ENCODE measurements at regions not wholly inside any gene's neighbourhood (a gene's known extent, or its start where the extent isn't known, plus 50 kb on each side); places are given as distances from the start of the nearest gene placed in this dataset.

DNA sequence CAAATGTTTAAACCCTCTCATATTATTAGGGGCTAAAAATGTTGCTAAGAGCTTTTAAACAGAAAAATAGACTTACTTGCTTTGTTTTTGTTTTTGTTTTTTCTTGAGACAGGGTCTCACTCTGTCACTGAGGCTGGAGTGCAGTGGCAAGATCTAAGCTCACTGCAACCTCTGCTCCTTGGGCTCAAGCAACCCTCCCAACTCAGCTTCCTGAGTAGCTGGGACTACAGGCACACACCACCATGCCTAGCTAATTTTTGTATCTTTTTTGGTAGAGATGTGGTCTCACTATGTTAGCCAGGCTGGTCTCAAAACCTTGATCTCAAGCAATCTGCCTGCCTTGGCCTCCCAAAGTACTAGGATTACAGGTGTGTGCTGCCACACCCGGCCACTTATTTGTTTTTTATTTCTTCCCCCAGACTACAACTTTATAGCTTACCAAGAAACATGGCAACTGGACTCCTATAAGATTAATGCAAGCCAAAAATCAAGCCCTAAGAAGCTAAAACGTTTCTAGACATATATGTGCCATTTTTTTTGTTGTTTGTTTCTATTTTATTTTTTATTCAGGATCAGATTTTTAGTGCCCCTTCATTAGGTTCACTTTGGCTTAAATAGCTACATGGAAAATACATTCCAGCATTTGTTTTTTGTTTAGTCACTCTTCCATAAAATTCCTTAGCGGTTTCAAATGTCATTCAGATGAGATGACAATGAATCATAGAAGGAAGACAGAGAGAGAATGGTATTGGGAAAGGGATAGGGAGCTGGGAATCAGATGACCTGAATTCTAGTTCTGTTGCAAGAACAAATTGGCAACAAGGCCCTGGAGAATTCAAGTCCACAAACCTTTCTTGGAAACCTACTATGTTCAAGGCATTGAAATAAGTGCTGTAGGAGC lies 163.4 kb upstream of the MKLN1 start:
- no peak for DNase-seq (ENCODE audit: extremely low spot score, unreplicated experiment)
- no peak overlapping the region for H3K27ac Mint-ChIP-seq
- no peak overlapping the region for H3K4me3 Mint-ChIP-seq
- no peaks in the 10 kb centered on the region for H3K4me1 Mint-ChIP-seq (ENCODE audit: unreplicated experiment)
- H3K9me3 Mint-ChIP-seq = no peaks in the 10 kb centered on the region
- no peaks in the 10 kb centered on the region for H3K27me3 Mint-ChIP-seq
- no peaks in the 10 kb centered on the region for H3K36me3 Mint-ChIP-seq
- TF ChIP-seq, protein P1, sequence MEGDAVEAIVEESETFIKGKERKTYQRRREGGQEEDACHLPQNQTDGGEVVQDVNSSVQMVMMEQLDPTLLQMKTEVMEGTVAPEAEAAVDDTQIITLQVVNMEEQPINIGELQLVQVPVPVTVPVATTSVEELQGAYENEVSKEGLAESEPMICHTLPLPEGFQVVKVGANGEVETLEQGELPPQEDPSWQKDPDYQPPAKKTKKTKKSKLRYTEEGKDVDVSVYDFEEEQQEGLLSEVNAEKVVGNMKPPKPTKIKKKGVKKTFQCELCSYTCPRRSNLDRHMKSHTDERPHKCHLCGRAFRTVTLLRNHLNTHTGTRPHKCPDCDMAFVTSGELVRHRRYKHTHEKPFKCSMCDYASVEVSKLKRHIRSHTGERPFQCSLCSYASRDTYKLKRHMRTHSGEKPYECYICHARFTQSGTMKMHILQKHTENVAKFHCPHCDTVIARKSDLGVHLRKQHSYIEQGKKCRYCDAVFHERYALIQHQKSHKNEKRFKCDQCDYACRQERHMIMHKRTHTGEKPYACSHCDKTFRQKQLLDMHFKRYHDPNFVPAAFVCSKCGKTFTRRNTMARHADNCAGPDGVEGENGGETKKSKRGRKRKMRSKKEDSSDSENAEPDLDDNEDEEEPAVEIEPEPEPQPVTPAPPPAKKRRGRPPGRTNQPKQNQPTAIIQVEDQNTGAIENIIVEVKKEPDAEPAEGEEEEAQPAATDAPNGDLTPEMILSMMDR (conservative IDR thresholded peaks at IDR 0.05) = no peak

DNA sequence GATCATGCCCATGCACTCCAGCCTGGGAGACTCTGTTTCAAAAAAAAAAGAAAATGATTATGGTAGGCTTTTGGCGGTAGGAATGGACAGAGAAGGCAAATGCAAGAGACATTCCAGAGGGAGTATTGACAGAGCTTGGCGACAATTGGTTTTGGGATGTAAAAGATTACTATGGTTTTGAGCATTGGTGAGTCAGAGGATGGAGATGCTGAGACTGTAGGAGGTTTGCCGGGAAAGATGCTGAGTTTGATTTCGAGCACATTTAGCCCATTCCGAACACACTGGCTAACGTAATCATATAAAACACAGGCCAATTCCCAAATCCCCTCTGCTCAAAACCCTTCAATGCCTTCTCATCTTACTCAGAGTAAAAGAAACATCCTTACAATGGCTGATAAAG lies 161.6 kb upstream of the MKLN1 start:
- no peak for DNase-seq (ENCODE audit: extremely low spot score, unreplicated experiment)
- no peaks in the 10 kb centered on the region for H3K36me3 Mint-ChIP-seq

DNA sequence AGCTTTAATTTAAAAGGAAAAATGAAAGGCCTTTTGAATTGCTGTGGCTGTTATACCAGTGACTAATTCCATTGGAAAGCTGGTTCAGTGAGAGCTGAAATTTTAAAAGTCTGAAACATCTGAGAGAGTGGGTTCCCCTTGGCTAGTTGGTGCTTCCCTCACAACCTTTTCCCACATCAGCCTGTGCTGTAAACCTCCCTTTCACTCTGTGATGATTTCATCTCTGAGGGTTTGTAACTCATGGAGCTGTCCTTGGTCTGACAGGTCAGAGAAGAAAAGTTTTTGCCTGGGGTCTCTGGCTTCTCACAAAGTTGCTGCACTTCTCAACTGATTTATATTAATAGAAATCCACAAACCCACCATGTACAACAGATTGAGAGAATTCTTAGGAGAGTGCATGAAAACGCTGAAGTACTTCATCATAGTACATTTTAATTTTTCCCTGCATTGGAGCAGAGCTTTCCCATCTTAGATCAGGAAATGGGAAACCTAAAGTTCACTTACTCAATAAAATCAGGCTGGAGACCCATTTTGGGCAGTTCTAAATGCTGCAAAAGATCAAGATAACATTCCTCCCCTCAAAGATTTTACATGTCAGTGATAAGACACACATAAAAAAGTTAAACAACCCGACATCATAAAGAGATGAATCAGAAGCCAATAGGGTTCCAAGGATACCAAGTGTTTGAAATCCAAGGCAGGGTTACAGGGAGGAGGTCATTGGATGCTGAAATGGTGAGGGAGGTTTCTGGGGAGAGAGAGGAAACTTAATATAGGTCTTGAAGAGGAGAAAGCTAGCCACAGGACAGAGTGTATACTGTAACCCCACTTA lies 157.0 kb upstream of the MKLN1 start:
- H3K4me3 Mint-ChIP-seq = no peak overlapping the region
- no peaks in the 10 kb centered on the region for H3K4me1 Mint-ChIP-seq (ENCODE audit: unreplicated experiment)
- H3K27me3 Mint-ChIP-seq = peaks cover 3% of the 10 kb centered on the region
- no peaks in the 10 kb centered on the region for H3K36me3 Mint-ChIP-seq
- H3K9me3 Mint-ChIP-seq = no peaks in the 10 kb centered on the region
- no peak for DNase-seq (ENCODE audit: extremely low spot score, unreplicated experiment)
- no peak overlapping the region for H3K27ac Mint-ChIP-seq
- TF ChIP-seq, protein P1 (conservative IDR thresholded peaks at IDR 0.05) = no peak

More for the DNA sequence above, 161.6 kb upstream of the MKLN1 start:
- no peak overlapping the region for H3K4me3 Mint-ChIP-seq
- H3K4me1 Mint-ChIP-seq (ENCODE audit: unreplicated experiment) = no peaks in the 10 kb centered on the region
- H3K27me3 Mint-ChIP-seq = no peaks in the 10 kb centered on the region
- H3K27ac Mint-ChIP-seq = no peak overlapping the region
- H3K9me3 Mint-ChIP-seq = no peaks in the 10 kb centered on the region
- TF ChIP-seq, protein P1 (conservative IDR thresholded peaks at IDR 0.05) = no peak

DNA sequence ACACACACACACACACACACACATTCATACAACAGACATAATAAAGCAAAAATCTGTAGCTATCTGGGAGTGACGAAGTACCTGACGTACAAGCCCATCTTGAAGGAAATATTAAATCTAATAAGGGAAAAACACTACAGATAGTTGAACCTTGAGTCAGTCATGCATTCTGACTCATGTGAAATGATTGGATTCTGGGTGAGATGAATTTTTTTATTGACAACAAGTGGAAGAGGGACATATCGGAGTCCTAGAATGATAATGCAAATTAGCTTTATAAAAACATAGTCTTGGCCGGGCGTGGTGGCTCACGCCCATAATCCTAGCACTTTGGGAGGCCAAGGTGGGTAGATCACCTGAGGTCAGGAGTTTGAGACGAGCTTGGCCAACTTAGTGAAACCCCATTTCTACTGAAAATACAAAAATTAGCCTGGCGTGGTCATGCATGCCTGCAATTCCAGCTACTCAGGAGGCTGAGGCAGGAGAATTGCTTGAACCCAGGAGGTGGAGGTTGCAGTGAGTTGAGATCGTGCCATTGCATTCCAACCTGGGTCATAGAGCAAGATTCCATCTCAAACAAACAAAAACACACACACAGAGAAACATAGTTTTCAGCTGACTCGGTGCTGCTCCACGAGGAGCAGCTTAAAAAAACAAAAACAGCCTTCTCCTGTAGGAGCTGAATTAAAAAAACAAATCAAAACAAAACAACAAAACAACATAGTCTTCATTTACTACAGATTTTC lies 154.4 kb upstream of the MKLN1 start:
- TF ChIP-seq, protein P1 (conservative IDR thresholded peaks at IDR 0.05) = no peak
- Mint-ChIP-seq H3K4me1 (ENCODE audit: unreplicated experiment) (no peaks in the 10 kb centered on the region), H3K9me3 (no peaks in the 10 kb centered on the region), H3K36me3 (no peaks in the 10 kb centered on the region), H3K4me3 (no peak overlapping the region), H3K27ac (no peak overlapping the region), H3K27me3 (peaks cover 3% of the 10 kb centered on the region)
- no peak for DNase-seq (ENCODE audit: extremely low spot score, unreplicated experiment)

DNA sequence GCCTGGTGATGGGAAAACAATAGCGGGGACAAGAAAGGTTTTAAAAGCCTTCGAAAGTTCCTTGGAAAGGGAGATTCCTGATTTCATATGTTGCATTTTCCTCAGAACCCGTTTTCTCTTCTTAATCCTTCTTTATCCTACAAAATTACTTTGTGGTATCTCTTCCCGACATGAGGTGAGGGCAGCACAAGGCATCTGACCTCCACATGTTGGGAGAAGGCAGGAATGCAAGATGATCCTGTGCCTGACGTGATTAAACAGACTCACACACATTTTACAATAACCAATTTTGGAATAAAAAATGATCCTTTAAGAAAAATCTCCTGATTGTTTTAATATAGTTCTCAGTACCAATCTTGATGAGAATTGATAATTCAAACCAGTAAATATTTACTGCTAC lies 153.3 kb upstream of the MKLN1 start:
- no peak for DNase-seq (ENCODE audit: extremely low spot score, unreplicated experiment)
- no peaks in the 10 kb centered on the region for H3K4me1 Mint-ChIP-seq (ENCODE audit: unreplicated experiment)
- no peak overlapping the region for H3K4me3 Mint-ChIP-seq
- TF ChIP-seq, protein P1 (conservative IDR thresholded peaks at IDR 0.05) = no peak
- no peaks in the 10 kb centered on the region for H3K36me3 Mint-ChIP-seq
- peaks cover 3% of the 10 kb centered on the region for H3K27me3 Mint-ChIP-seq
- no peak overlapping the region for H3K27ac Mint-ChIP-seq
- no peaks in the 10 kb centered on the region for H3K9me3 Mint-ChIP-seq
